T-helper 2 cell (primary cell): ENCODE measurements at regions not wholly inside any gene's neighbourhood (a gene's known extent, or its start where the extent isn't known, plus 50 kb on each side); places are given as distances from the start of the nearest gene placed in this dataset.
A peak's percentile ranks its signal among the peaks of the same experiment; 100 is the strongest.

Experiments used
- DNase-seq, 5 experiments: peaks; one replicate each; pipeline versions ENCODE4 v3.0.0 to v3.0.0-alpha.2; 2012 to 2022

DNA sequence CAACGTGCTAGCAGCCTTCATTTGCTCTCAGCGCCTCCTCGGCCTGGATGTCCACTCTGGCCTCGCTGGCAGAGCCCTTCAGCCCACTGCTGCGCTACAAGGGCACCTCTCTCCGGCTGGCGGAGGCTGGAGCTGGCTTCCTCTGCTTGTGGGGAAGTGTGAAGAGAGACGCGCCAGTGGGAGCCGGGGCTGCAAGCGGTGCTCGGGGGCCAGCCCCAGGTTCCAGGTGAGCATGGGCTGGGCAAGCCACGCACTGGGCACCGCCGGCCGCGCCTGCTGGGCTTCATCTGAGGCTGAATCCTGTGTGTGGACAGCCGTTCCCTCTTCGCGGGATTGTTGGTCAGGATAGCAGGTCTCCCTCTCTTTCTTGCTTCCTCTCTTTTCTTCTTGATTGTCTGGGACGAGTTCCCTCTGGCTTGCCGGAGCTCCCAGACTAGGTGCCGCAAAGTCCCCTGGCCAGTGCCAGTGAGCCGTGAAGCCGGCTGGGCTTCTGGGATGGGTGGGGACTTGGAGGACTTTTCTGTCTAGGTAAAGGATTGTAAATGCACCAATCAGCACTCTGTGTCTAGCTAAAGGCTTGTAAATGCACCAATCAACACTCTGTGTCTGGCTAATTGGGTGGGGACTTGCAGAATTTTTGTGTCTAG, 165.0 kb downstream of the HEPH start:
- no peak for DNase-seq

DNA sequence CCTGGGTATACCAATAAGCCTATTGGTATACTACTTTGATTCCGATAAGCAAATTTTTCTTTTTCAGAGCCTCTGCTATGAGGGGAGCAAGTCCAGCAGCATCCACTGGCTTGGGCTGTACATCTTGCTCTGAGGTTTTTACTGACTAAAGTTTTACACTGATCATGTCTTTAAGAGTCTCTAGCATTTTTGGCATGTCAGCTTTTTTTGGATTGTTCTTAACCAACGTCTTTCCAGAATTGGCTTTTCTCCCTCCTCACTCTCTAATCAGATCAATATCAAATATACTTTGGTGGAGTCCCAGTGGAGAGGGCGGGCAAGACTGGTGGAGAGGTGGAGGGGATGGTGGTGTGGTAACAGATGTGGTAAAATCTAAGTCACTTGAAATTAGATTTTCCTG, 196.8 kb downstream of the HEPH start:
- no peak for DNase-seq

DNA sequence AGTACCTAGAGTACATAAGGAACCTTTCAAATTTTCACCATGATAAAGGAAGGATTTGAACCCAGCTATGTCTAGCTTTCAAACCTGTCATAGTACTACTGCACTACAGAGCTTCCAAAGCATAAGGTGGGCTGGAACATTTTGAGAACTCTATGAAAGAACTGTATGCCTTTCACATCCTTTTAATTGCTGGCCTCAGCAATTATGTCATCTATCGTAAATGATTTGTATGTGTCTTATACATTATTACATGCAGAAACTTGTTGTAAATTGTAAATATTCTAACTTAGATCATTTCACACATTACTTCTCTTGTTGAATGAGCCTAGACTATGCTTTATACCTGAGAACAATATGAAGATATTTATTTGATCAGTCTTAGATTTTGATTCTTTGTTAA, 220.7 kb downstream of the HEPH start:
- DNase-seq, result no peak

DNA sequence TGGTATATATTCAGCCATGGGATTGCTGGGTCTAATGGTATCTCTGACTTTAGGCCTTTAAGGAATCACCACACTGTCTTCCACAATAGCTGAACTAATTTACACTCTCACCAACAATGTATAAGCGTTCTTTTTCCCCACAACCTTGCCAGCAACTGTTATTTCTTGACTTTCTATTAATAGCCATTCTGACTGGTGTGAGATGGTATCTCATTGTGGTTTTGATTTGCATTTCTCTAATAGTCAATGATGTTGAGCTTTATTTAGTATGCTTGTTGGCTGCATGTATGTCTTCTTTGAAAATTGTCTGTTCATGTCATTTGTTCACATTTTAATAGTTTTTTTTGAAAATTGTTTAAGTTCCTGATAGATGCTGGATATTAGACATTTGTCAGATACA, 235.2 kb downstream of the HEPH start:
- no peak for DNase-seq

DNA sequence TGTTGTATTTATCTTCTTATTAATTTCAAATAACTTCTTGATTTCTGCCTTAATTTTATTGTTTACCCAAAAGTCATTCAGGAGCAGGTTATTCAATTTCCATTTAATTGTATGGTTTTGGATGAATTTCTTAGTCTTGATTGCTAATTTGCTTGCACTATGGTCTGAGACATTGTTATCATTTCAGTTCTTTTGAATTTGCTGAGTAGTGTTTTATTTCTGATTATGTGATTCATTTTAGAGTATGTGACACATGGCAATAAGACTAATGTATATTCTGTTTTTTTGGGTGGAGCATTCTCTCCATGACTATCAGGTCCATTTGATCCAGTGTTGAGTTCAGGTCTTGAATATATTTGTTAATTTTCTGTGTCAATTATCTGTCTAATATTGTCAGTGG, 236.7 kb downstream of the EDA2R start:
- no peak for DNase-seq

DNA sequence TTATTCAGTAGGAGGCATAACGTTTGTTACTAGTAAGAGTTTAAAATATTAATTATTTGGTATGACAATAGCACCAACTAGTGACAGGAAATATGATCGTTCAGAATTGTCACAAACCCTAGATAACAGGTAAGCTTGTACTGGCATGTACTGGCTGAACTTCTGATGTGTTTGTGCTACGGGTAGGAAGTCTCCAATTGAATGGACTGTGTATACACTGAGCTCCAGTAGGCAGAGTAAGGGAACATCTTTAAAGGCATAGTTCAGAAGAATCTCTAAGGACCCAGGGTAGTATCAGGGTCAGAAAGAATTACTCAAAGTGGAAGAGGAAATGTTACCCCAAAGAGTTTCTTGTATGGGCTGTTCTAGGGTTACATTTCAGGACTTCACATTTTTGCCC, 230.4 kb downstream of the EDA2R start:
- DNase-seq, result peak in 1 of 5 experiments; percentile 34

DNA sequence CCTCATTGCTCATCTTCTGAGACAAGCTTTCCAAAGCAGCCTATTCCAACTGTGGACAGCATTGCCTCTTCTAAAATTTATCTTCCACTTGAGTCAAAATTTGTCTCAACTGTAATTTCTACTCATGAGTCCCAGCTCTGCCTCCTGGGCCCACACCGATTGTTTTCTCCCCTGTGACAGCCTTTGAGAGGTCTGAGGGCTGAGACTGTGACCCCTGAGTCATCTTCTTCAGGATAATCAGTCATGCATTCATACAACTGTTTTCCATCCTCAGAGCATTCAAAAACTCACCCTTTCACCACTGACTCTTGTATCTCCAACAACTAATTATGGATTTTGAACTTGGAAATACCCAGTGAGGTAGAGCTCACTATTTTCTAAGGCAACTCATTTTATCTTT, 228.1 kb downstream of the EDA2R start:
- DNase-seq, result no peak
